Neural progenitor cell (in vitro differentiated cells): ENCODE measurements at regions not wholly inside any gene's neighbourhood (a gene's known extent, or its start where the extent isn't known, plus 50 kb on each side); places are given as distances from the start of the nearest gene placed in this dataset.

Experiments
- DNase-seq: peaks from one replicate; pipeline ENCODE4 v3.0.0-alpha.2; 2016; ENCODE audit warnings: low spot score
- H2AFZ ChIP-seq: fragments of 200-600 bp; sonication (generic); replicated peaks from 2 replicates; pipeline ENCODE4 v1.6.1; 2016; ENCODE audit warnings: antibody characterized with exemption
- H3F3A ChIP-seq: fragments of 200-600 bp; sonication (generic); 2 replicates; pipeline ENCODE4 v1.6.1; 2016; ENCODE audit warnings: antibody characterized with exemption, low read depth
- H3K27ac ChIP-seq: fragments of 200-600 bp; sonication (generic); 2 replicates; pipeline ENCODE4 v1.5.1; 2016; ENCODE audit warnings: mild to moderate bottlenecking
- H3K27me3 ChIP-seq: fragments of 200-600 bp; sonication (generic); 2 replicates; pipeline ENCODE4 v1.6.1; 2016; ENCODE audit warnings: mild to moderate bottlenecking, moderate library complexity
- H3K36me3 ChIP-seq: fragments of 200-600 bp; sonication (generic); 2 replicates; pipeline ENCODE4 v1.5.1; 2016
- H3K4me1 ChIP-seq: fragments of 200-600 bp; sonication (generic); 2 replicates; pipeline ENCODE4 v1.6.1; 2016; ENCODE audit warnings: mixed run types
- H3K4me2 ChIP-seq: fragments of 200-600 bp; sonication (generic); 2 replicates; pipeline ENCODE4 v1.6.1; 2016
- H3K4me3 ChIP-seq: fragments of 200-600 bp; sonication (generic); 2 replicates; pipeline ENCODE4 v1.5.1; 2016
- H3K79me2 ChIP-seq: fragments of 200-600 bp; sonication (generic); 2 replicates; pipeline ENCODE4 v1.6.1; 2016; ENCODE audit warnings: low read depth
- H3K9ac ChIP-seq: fragments of 200-600 bp; sonication (generic); 2 replicates; pipeline ENCODE4 v1.6.1; 2016
- H3K9me3 ChIP-seq: fragments of 200-600 bp; sonication (generic); 2 replicates; pipeline ENCODE4 v1.5.1; 2016; ENCODE audit warnings: low read depth
- H4K20me1 ChIP-seq: fragments of 200-600 bp; sonication (generic); 2 replicates; pipeline ENCODE4 v1.6.1; 2016; ENCODE audit warnings: low read depth
- H3K27ac Mint-ChIP-seq: 3 replicates; pipeline ENCODE4 v1.8.0; 2021; ENCODE audit warnings: mixed read lengths
- H3K27me3 Mint-ChIP-seq: 2 replicates; pipeline ENCODE4 v1.8.0; 2022; ENCODE audit warnings: low read depth, mild to moderate bottlenecking, inconsistent platforms, moderate library complexity, mixed read lengths; ENCODE audit not compliant: insufficient read depth
- H3K36me3 Mint-ChIP-seq: 3 replicates; pipeline ENCODE4 v1.8.0; 2021; ENCODE audit warnings: mixed read lengths
- H3K4me1 Mint-ChIP-seq: 3 replicates; pipeline ENCODE4 v1.8.0; 2021; ENCODE audit warnings: mixed read lengths
- H3K4me3 Mint-ChIP-seq: 3 replicates; pipeline ENCODE4 v1.8.0; 2021; ENCODE audit warnings: mild to moderate bottlenecking, moderate library complexity, mixed read lengths
- H3K9me3 Mint-ChIP-seq: 3 replicates; pipeline ENCODE4 v1.8.0; 2020; ENCODE audit warnings: mixed read lengths
- CTCF ChIP-seq: fragments of 200-600 bp; sonication (generic); IDR thresholded peaks from 2 replicates; pipeline ENCODE4 v1.5.1; 2017; ENCODE audit warnings: antibody characterized with exemption, mild to moderate bottlenecking
- EZH2 ChIP-seq: fragments of 200-600 bp; sonication (generic); IDR thresholded peaks from 2 replicates; pipeline ENCODE4 v1.6.1; 2017; ENCODE audit warnings: antibody characterized with exemption, mild to moderate bottlenecking, moderate library complexity
- EZH2phosphoT487 ChIP-seq: fragments of 200-600 bp; sonication (generic); IDR thresholded peaks from 2 replicates; pipeline ENCODE4 v1.6.1; 2017; ENCODE audit warnings: antibody characterized with exemption

GRCh38 chr11:107076832-107077231 lies 58.6 kb upstream of the GUCY1A2 start:
- H3K36me3 Mint-ChIP-seq, result no peaks in the 10 kb centered on the region

GRCh38 chr11:107071129-107071528 lies 52.9 kb upstream of the GUCY1A2 start:
- H3K9ac ChIP-seq, result no peak overlapping the region
- H3K79me2 ChIP-seq, result no peaks in the 10 kb centered on the region
- Mint-ChIP-seq H3K36me3 (no peaks in the 10 kb centered on the region), H3K9me3 (no peaks in the 10 kb centered on the region), H3K4me3 (no peak overlapping the region), H3K27me3 (no peaks in the 10 kb centered on the region), H3K27ac (no peak overlapping the region), H3K4me1 (peaks cover 3% of the 10 kb centered on the region)
- no peak overlapping the region for H3K4me3 ChIP-seq
- no peaks in the 10 kb centered on the region for H4K20me1 ChIP-seq
- H3K9me3 ChIP-seq, result no peaks in the 10 kb centered on the region
- TF ChIP-seq EZH2, result no peak
- TF ChIP-seq CTCF, result no peak
- no peak for TF ChIP-seq EZH2phosphoT487
- H2AFZ ChIP-seq, result no peak overlapping the region
- H3K36me3 ChIP-seq, result no peaks in the 10 kb centered on the region
- DNase-seq, result no peak
- H3K4me2 ChIP-seq, result no peak overlapping the region
- no peaks in the 10 kb centered on the region for H3K27me3 ChIP-seq
- H3F3A ChIP-seq, result no peaks in the 10 kb centered on the region
- no peak overlapping the region for H3K27ac ChIP-seq
- H3K4me1 ChIP-seq, result no peaks in the 10 kb centered on the region

More at GRCh38 chr11:107076832-107077231, 58.6 kb upstream of the GUCY1A2 start:
- Histone ChIP-seq H3K4me1 (no peaks in the 10 kb centered on the region), H3K9me3 (no peaks in the 10 kb centered on the region), H4K20me1 (no peaks in the 10 kb centered on the region), H3K27ac (no peak overlapping the region), H3K4me2 (no peak overlapping the region), H3K79me2 (no peaks in the 10 kb centered on the region), H3K4me3 (no peak overlapping the region), H3K27me3 (no peaks in the 10 kb centered on the region), H2AFZ (no peak overlapping the region), H3F3A (no peaks in the 10 kb centered on the region), H3K36me3 (no peaks in the 10 kb centered on the region), H3K9ac (no peak overlapping the region)
- Mint-ChIP-seq H3K4me1 (peaks cover 3% of the 10 kb centered on the region), H3K4me3 (no peak overlapping the region), H3K27me3 (no peaks in the 10 kb centered on the region), H3K27ac (no peak overlapping the region), H3K9me3 (peaks cover 7% of the 10 kb centered on the region)
- TF ChIP-seq EZH2, result no peak
- TF ChIP-seq EZH2phosphoT487, result no peak
- no peak for TF ChIP-seq CTCF
- no peak for DNase-seq
